Activated naive CD4-positive, alpha-beta T cell treated with anti-CD3 and anti-CD28 coated beads for 36 hours (primary cell): ENCODE measurements at regions not wholly inside any gene's neighbourhood (a gene's known extent, or its start where the extent isn't known, plus 50 kb on each side); places are given as distances from the start of the nearest gene placed in this dataset.

Source experiments
- CTCF ChIA-PET: fragments of 350-600 bp; sonication (Branson Sonifier 250); formaldehyde crosslinking; loops from one replicate; lab custom pipeline; 2021; ENCODE audit warnings: antibody characterized with exemption; lab: Charles Lee
- DNase-seq: peaks from one replicate; pipeline ENCODE4 v3.0.0-alpha.2; 2020
- H3K27ac Mint-ChIP-seq: one replicate; pipeline ENCODE4 v1.8.0; 2021; ENCODE audit warnings: mild to moderate bottlenecking, mixed read lengths
- H3K27me3 Mint-ChIP-seq: one replicate; pipeline ENCODE4 v1.8.0; 2021; ENCODE audit warnings: low read depth, mixed read lengths
- H3K36me3 Mint-ChIP-seq: one replicate; pipeline ENCODE4 v1.8.0; 2021; ENCODE audit warnings: low read depth, mixed read lengths
- H3K4me1 Mint-ChIP-seq: one replicate; pipeline ENCODE4 v1.8.0; 2021; ENCODE audit warnings: low read depth, mixed read lengths
- H3K4me3 Mint-ChIP-seq: one replicate; pipeline ENCODE4 v1.8.0; 2021; ENCODE audit warnings: mild to moderate bottlenecking, moderate library complexity, mixed read lengths
- H3K9me3 Mint-ChIP-seq: one replicate; pipeline ENCODE4 v1.8.0; 2021; ENCODE audit warnings: mixed read lengths
- intact Hi-C: fragments of 100-400 bp; cut with micrococcal nuclease; formaldehyde crosslinking; loops from one replicate; pipeline ENCODE4 v1.15.1; 2023

DNA sequence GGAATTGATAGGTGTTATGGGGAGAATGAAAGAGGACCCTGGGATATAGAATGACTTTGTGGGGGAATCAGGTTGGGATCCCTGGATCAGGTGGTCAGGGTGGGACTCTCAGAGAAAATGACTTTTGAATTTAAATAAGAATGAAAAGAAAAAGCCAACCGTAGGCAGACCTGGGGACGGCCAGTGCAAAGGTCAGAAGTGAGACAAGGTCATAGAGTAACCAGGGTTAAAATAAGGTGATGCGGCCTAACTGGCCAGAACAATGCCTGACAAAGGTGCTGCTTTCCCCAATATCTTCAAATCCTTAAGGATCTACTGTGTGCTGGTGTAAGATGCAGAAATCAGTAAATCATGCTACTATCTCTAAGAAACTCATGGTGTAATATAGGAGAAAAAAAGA lies 238.4 kb upstream of the JUN start:
- H3K9me3 Mint-ChIP-seq, result no peaks in the 10 kb centered on the region
- DNase-seq, result no peak
- H3K4me3 Mint-ChIP-seq, result no peak overlapping the region
- no peak overlapping the region for H3K27ac Mint-ChIP-seq
- H3K27me3 Mint-ChIP-seq, result no peaks in the 10 kb centered on the region
- no peaks in the 10 kb centered on the region for H3K36me3 Mint-ChIP-seq
- peaks cover 35% of the 10 kb centered on the region for H3K4me1 Mint-ChIP-seq
- CTCF ChIA-PET, result interaction anchor here (0.6 kb wide), 1 partner anchor 209 kb away, joined by 6 read pairs; no protein-coding TSS in a partner anchor
- intact Hi-C loops, result loop anchor here (5.0 kb wide), 1 partner anchor 120 kb away; no protein-coding TSS in a partner anchor

GRCh38 chr1:59022799-59023198 lies 239.0 kb upstream of the JUN start:
- no peak overlapping the region for H3K27ac Mint-ChIP-seq
- no peaks in the 10 kb centered on the region for H3K27me3 Mint-ChIP-seq
- no peaks in the 10 kb centered on the region for H3K9me3 Mint-ChIP-seq
- intact Hi-C loops, result loop anchor here (5.0 kb wide), 1 partner anchor 120 kb away; no protein-coding TSS in a partner anchor
- peaks cover 35% of the 10 kb centered on the region for H3K4me1 Mint-ChIP-seq
- H3K4me3 Mint-ChIP-seq, result no peak overlapping the region
- CTCF ChIA-PET, result no interaction called here
- DNase-seq, result no peak
- no peaks in the 10 kb centered on the region for H3K36me3 Mint-ChIP-seq

GRCh38 chr1:59025201-59025600 lies 241.4 kb upstream of the JUN start:
- H3K27ac Mint-ChIP-seq, result no peak overlapping the region
- H3K4me1 Mint-ChIP-seq, result peaks cover 25% of the 10 kb centered on the region
- no peak for DNase-seq
- H3K9me3 Mint-ChIP-seq, result no peaks in the 10 kb centered on the region
- CTCF ChIA-PET, result no interaction called here
- no peaks in the 10 kb centered on the region for H3K36me3 Mint-ChIP-seq
- H3K27me3 Mint-ChIP-seq, result no peaks in the 10 kb centered on the region
- H3K4me3 Mint-ChIP-seq, result no peak overlapping the region
- intact Hi-C loops, result no loop called here

- CTCF ChIA-PET, result no interaction called here
- Mint-ChIP-seq H3K27ac (no peak overlapping the region), H3K4me1 (peaks cover 17% of the 10 kb centered on the region), H3K27me3 (no peaks in the 10 kb centered on the region), H3K9me3 (no peaks in the 10 kb centered on the region), H3K4me3 (no peak overlapping the region), H3K36me3 (no peaks in the 10 kb centered on the region)
- no peak for DNase-seq
- intact Hi-C loops, result no loop called here
These were observed 242.1 kb upstream of the JUN start for GRCh38 chr1:59025898-59026426.

GRCh38 chr1:59026472-59026948 lies 242.7 kb upstream of the JUN start:
- intact Hi-C loops, result no loop called here
- H3K27me3 Mint-ChIP-seq, result no peaks in the 10 kb centered on the region
- H3K27ac Mint-ChIP-seq, result peak overlapping the region; percentile 61
- H3K4me3 Mint-ChIP-seq, result no peak overlapping the region
- peaks cover 17% of the 10 kb centered on the region for H3K4me1 Mint-ChIP-seq
- H3K36me3 Mint-ChIP-seq, result no peaks in the 10 kb centered on the region
- H3K9me3 Mint-ChIP-seq, result no peaks in the 10 kb centered on the region
- CTCF ChIA-PET, result no interaction called here
- DNase-seq, result no peak

DNA sequence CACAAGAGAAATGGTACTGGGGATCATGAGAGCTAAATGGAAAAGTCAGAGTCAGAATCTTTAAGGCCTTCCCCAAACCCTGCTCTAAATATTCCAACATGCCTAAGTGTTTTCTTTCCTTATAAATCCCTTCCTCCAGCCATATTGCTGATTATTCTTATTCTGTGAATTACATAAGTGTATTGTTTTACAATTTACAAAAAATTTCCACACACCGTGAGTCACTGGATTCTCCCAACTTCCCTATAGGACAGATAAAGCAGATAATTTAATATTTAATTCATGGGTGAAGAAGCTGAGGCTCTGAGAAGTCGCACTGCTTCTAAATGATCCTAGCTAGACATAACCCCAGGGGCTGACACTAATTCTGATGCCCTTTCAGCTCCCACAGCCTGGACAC lies 243.3 kb upstream of the JUN start:
- Mint-ChIP-seq H3K27me3 (no peaks in the 10 kb centered on the region), H3K36me3 (no peaks in the 10 kb centered on the region), H3K4me1 (peaks cover 17% of the 10 kb centered on the region), H3K9me3 (no peaks in the 10 kb centered on the region), H3K27ac (no peak overlapping the region), H3K4me3 (no peak overlapping the region)
- CTCF ChIA-PET, result no interaction called here
- intact Hi-C loops, result no loop called here
- no peak for DNase-seq

DNA sequence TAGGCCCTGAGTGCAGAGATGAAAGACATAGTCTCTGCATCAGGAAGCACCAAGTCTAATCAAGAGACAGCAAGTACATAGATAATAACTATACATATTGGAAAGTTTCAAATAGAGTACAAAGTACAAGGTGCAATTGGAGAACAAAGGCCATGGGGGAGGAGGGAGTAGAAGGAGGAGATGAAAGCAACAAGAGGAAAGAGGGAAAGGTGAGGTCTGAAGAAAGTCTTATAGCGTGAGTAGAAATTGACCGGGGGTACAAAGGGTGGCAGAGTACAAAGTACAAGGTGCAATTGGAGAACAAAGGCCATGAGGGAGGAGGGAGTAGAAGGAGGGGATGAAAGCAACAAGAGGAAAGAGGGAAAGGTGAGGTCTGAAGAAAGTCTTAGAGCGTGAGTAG lies 244.2 kb upstream of the JUN start:
- Mint-ChIP-seq H3K27me3 (no peaks in the 10 kb centered on the region), H3K27ac (no peak overlapping the region), H3K36me3 (no peaks in the 10 kb centered on the region), H3K9me3 (no peaks in the 10 kb centered on the region), H3K4me1 (peaks cover 17% of the 10 kb centered on the region), H3K4me3 (no peak overlapping the region)
- no peak for DNase-seq
- CTCF ChIA-PET, result no interaction called here
- intact Hi-C loops, result no loop called here

DNA sequence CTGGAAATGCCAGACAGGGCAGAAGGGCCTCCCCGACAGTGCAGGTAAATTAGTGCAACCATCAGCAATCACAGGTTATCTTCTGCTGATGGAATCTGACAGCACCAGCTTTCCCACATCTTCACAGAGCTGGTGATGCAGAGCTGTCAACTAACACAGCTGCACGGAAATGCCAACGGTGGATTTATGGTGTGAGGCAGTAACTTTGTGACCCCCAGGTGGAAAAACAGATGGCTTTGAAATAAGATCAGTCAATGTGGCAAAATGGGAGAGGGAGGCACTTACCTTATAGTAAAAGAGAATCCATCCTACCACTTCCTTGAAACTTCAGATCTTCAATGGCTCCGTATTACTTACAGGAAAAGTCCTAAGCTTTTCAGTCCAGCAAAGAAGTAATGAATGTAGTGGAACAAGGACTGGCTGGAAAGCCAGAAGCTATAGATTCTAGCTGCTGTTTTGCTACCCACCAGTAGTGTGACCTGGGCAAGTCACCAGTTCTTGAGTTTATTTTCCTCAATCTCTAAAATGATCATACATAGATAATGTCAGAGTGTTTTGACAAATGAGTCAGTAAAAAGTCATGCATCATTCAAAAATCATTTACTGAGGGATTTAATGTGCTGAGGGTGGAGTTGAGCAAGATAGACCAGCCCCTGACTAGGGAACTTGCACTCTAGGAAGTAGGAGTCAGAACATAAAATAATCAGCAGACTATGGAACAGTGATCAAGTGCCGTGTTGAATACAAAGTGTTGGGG lies 245.7 kb upstream of the JUN start:
- CTCF ChIA-PET, result no interaction called here
- H3K36me3 Mint-ChIP-seq, result no peaks in the 10 kb centered on the region
- DNase-seq, result no peak
- no peak overlapping the region for H3K4me3 Mint-ChIP-seq
- H3K27ac Mint-ChIP-seq, result no peak overlapping the region
- H3K27me3 Mint-ChIP-seq, result no peaks in the 10 kb centered on the region
- intact Hi-C loops, result no loop called here
- peaks cover 17% of the 10 kb centered on the region for H3K4me1 Mint-ChIP-seq
- H3K9me3 Mint-ChIP-seq, result no peaks in the 10 kb centered on the region

DNA sequence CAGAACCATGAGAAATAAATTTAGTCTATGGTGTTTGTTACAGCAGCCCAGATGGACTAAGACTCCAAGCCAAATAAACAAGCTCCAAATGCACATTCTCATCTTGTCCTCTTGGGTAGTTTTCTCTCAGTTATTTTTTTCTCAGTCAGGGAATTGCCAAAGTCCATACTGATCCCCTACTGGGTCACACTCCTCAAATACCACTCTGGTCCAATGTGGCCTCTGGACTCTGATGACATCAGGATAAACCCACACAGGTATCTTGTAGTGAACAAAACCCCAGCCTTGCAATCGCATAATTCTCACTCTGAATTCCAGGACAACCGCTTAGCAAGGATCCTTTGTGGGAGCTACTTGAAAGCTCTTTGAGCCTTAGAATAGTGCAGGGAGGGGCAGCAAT lies 248.4 kb upstream of the JUN start:
- Mint-ChIP-seq H3K36me3 (no peaks in the 10 kb centered on the region), H3K4me1 (no peaks in the 10 kb centered on the region), H3K9me3 (no peaks in the 10 kb centered on the region), H3K27ac (no peak overlapping the region), H3K4me3 (no peak overlapping the region), H3K27me3 (no peaks in the 10 kb centered on the region)
- intact Hi-C loops, result no loop called here
- no peak for DNase-seq
- CTCF ChIA-PET, result no interaction called here

DNA sequence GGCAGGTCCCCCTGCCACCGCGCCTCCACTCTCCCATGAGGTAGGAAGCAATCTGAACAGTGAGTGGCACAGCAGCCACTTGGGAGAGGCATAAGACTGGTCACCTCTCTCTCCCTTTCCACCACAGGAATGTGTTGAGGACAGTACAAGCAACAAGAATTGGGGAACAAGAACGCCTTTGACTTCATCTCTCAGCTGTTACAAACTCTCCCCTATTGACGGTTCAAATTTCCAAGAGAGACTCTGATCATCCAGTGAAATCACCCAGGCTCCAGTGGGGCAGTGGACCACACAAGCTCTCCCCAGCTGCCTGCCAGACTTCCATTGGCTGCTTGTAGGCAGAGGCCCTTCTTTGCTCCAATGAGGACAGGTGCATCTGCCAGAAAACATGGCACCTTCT lies 249.9 kb upstream of the JUN start:
- Mint-ChIP-seq H3K9me3 (no peaks in the 10 kb centered on the region), H3K27me3 (no peaks in the 10 kb centered on the region), H3K36me3 (no peaks in the 10 kb centered on the region), H3K4me1 (no peaks in the 10 kb centered on the region), H3K27ac (no peak overlapping the region), H3K4me3 (no peak overlapping the region)
- DNase-seq, result no peak
- CTCF ChIA-PET, result no interaction called here
- intact Hi-C loops, result no loop called here

GRCh38 chr1:59034925-59035324 lies 251.1 kb upstream of the JUN start:
- DNase-seq, result no peak
- CTCF ChIA-PET, result no interaction called here
- no peaks in the 10 kb centered on the region for H3K4me1 Mint-ChIP-seq
- intact Hi-C loops, result no loop called here
- no peaks in the 10 kb centered on the region for H3K27me3 Mint-ChIP-seq
- H3K9me3 Mint-ChIP-seq, result no peaks in the 10 kb centered on the region
- no peak overlapping the region for H3K4me3 Mint-ChIP-seq
- H3K36me3 Mint-ChIP-seq, result no peaks in the 10 kb centered on the region
- H3K27ac Mint-ChIP-seq, result no peak overlapping the region

GRCh38 chr1:59039551-59039950 lies 255.7 kb upstream of the JUN start:
- intact Hi-C loops, result no loop called here
- no peak for DNase-seq
- Mint-ChIP-seq H3K9me3 (no peaks in the 10 kb centered on the region), H3K36me3 (no peaks in the 10 kb centered on the region), H3K27ac (no peak overlapping the region), H3K4me3 (no peak overlapping the region), H3K4me1 (peaks cover 3% of the 10 kb centered on the region), H3K27me3 (no peaks in the 10 kb centered on the region)
- CTCF ChIA-PET, result no interaction called here

GRCh38 chr1:59040486-59040885 lies 256.4 kb upstream of the FGGY start:
- H3K27me3 Mint-ChIP-seq, result no peaks in the 10 kb centered on the region
- DNase-seq, result no peak
- H3K4me3 Mint-ChIP-seq, result no peak overlapping the region
- H3K27ac Mint-ChIP-seq, result no peak overlapping the region
- H3K36me3 Mint-ChIP-seq, result no peaks in the 10 kb centered on the region
- H3K9me3 Mint-ChIP-seq, result no peaks in the 10 kb centered on the region
- intact Hi-C loops, result loop anchor here (10.0 kb wide), 2 partner anchors 254 to 654 kb away; partner anchors contain the start of gene FGGY
- CTCF ChIA-PET, result interaction anchor here (0.5 to 1.2 kb wide), 3 partner anchors 12 to 270 kb away, joined by 3 to 4 read pairs (median 3); no protein-coding TSS in a partner anchor
- peaks cover 12% of the 10 kb centered on the region for H3K4me1 Mint-ChIP-seq
